ENCODE measurements at regions not wholly inside any gene's neighbourhood (a gene's known extent, or its start where the extent isn't known, plus 50 kb on each side); places are given as distances from the start of the nearest gene placed in this dataset.

DNA sequence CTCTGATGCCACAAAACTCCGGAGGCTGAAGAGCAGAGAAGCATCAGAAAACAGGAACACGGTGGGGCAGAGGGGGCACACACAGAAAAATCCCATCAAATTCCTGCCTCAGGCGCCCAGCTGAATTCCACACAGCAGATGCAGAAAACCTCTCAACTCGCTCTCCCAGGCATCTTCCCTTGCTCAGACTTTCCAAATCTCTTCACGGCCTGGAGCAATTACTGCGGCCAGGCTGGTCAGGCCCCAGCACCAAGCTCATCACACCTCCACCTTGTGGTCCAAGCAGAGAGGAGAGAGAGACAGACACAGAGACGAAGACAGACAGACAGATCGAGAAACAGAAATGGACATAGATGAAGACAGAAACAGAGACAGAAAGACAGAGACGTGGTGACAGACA is 89.0 kb downstream of the NCOR2 start:
- TF ChIP-seq, protein P1, sequence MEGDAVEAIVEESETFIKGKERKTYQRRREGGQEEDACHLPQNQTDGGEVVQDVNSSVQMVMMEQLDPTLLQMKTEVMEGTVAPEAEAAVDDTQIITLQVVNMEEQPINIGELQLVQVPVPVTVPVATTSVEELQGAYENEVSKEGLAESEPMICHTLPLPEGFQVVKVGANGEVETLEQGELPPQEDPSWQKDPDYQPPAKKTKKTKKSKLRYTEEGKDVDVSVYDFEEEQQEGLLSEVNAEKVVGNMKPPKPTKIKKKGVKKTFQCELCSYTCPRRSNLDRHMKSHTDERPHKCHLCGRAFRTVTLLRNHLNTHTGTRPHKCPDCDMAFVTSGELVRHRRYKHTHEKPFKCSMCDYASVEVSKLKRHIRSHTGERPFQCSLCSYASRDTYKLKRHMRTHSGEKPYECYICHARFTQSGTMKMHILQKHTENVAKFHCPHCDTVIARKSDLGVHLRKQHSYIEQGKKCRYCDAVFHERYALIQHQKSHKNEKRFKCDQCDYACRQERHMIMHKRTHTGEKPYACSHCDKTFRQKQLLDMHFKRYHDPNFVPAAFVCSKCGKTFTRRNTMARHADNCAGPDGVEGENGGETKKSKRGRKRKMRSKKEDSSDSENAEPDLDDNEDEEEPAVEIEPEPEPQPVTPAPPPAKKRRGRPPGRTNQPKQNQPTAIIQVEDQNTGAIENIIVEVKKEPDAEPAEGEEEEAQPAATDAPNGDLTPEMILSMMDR (conservative IDR thresholded peaks at IDR 0.05 in 1 of 2, IDR thresholded peaks at IDR 0.05 in 1 of 2; ENCODE audit: low read depth in 1 of 2, low read length in 2 of 2), result no peak
- no peak for TF ChIP-seq EZH2 (IDR thresholded peaks at IDR 0.05; ENCODE audit: low read length, missing control alignments)

All from fibroblast of lung (primary cell).